Glutamatergic neuron (in vitro differentiated cells): ENCODE measurements at regions not wholly inside any gene's neighbourhood (a gene's known extent, or its start where the extent isn't known, plus 50 kb on each side); places are given as distances from the start of the nearest gene placed in this dataset.

Experiments used
- DNase-seq: peaks from one replicate; pipeline ENCODE4 v3.0.0; 2022
- H3K27ac Mint-ChIP-seq: one replicate; pipeline ENCODE4 v1.8.0; 2020; ENCODE audit warnings: mild to moderate bottlenecking, mixed read lengths, inconsistent platforms; ENCODE audit not compliant: unreplicated experiment
- H3K27me3 Mint-ChIP-seq: one replicate; pipeline ENCODE4 v1.8.0; 2020; ENCODE audit warnings: mild to moderate bottlenecking, moderate library complexity, mixed read lengths, inconsistent platforms; ENCODE audit not compliant: unreplicated experiment
- H3K36me3 Mint-ChIP-seq: one replicate; pipeline ENCODE4 v1.8.0; 2020; ENCODE audit warnings: mild to moderate bottlenecking, mixed read lengths, inconsistent platforms; ENCODE audit not compliant: unreplicated experiment
- H3K4me1 Mint-ChIP-seq: one replicate; pipeline ENCODE4 v1.8.0; 2020; ENCODE audit warnings: mild to moderate bottlenecking, low read depth, mixed read lengths, inconsistent platforms; ENCODE audit not compliant: unreplicated experiment
- H3K4me3 Mint-ChIP-seq: one replicate; pipeline ENCODE4 v1.8.0; 2020; ENCODE audit warnings: mild to moderate bottlenecking, mixed read lengths, inconsistent platforms; ENCODE audit not compliant: unreplicated experiment
- H3K9me3 Mint-ChIP-seq: one replicate; pipeline ENCODE4 v1.8.0; 2020; ENCODE audit warnings: mild to moderate bottlenecking, moderate library complexity, mixed read lengths, inconsistent platforms; ENCODE audit not compliant: unreplicated experiment
- CTCF ChIP-seq: fragments of 200-600 bp; sonication (generic); IDR thresholded peaks from one replicate; pipeline ENCODE4 v1.5.0; 2021; ENCODE audit not compliant: partially characterized antibody, unreplicated experiment

GRCh38 chr5:20617841-20618240 is 629.8 kb upstream of the CDH18 start:
- no peak overlapping the region for H3K27ac Mint-ChIP-seq
- no peaks in the 10 kb centered on the region for H3K36me3 Mint-ChIP-seq
- no peak for TF ChIP-seq CTCF
- H3K4me1 Mint-ChIP-seq: peaks cover 7% of the 10 kb centered on the region
- DNase-seq: no peak
- no peak overlapping the region for H3K4me3 Mint-ChIP-seq
- H3K27me3 Mint-ChIP-seq: no peaks in the 10 kb centered on the region
- no peaks in the 10 kb centered on the region for H3K9me3 Mint-ChIP-seq

GRCh38 chr5:20615888-20616563 is 628.0 kb upstream of the CDH18 start:
- Mint-ChIP-seq H3K27ac (no peak overlapping the region), H3K4me3 (no peak overlapping the region), H3K9me3 (no peaks in the 10 kb centered on the region), H3K27me3 (no peaks in the 10 kb centered on the region), H3K36me3 (no peaks in the 10 kb centered on the region), H3K4me1 (peaks cover 7% of the 10 kb centered on the region)
- TF ChIP-seq CTCF: no peak
- DNase-seq: no peak

GRCh38 chr5:20611620-20612019 is 623.6 kb upstream of the CDH18 start:
- H3K9me3 Mint-ChIP-seq: no peaks in the 10 kb centered on the region
- H3K36me3 Mint-ChIP-seq: no peaks in the 10 kb centered on the region
- H3K4me1 Mint-ChIP-seq: no peaks in the 10 kb centered on the region
- H3K4me3 Mint-ChIP-seq: no peak overlapping the region
- no peak for TF ChIP-seq CTCF
- H3K27ac Mint-ChIP-seq: no peak overlapping the region
- no peak for DNase-seq
- H3K27me3 Mint-ChIP-seq: no peaks in the 10 kb centered on the region

GRCh38 chr5:20610681-20611080 is 622.7 kb upstream of the CDH18 start:
- H3K27ac Mint-ChIP-seq: no peak overlapping the region
- H3K4me3 Mint-ChIP-seq: no peak overlapping the region
- no peak for TF ChIP-seq CTCF
- H3K4me1 Mint-ChIP-seq: no peaks in the 10 kb centered on the region
- DNase-seq: no peak
- H3K36me3 Mint-ChIP-seq: no peaks in the 10 kb centered on the region
- no peaks in the 10 kb centered on the region for H3K9me3 Mint-ChIP-seq
- H3K27me3 Mint-ChIP-seq: no peaks in the 10 kb centered on the region

GRCh38 chr5:20609126-20609525 is 621.1 kb upstream of the CDH18 start:
- no peaks in the 10 kb centered on the region for H3K36me3 Mint-ChIP-seq
- no peaks in the 10 kb centered on the region for H3K9me3 Mint-ChIP-seq
- no peak for TF ChIP-seq CTCF
- no peaks in the 10 kb centered on the region for H3K4me1 Mint-ChIP-seq
- no peak overlapping the region for H3K27ac Mint-ChIP-seq
- H3K27me3 Mint-ChIP-seq: no peaks in the 10 kb centered on the region
- DNase-seq: no peak
- H3K4me3 Mint-ChIP-seq: no peak overlapping the region
